CD4-positive, alpha-beta memory T cell (primary cell): ENCODE measurements at regions not wholly inside any gene's neighbourhood (a gene's known extent, or its start where the extent isn't known, plus 50 kb on each side); places are given as distances from the start of the nearest gene placed in this dataset.

Experiments used
- CTCF ChIA-PET: fragments of 350-600 bp; sonication (Branson Sonifier 250); formaldehyde crosslinking; loops from one replicate; lab custom pipeline; 2021; ENCODE audit warnings: inconsistent platforms; ENCODE audit not compliant: partially characterized antibody; lab: Charles Lee
- POLR2A ChIA-PET: fragments of 350-600 bp; sonication (Branson Sonifier 250); formaldehyde crosslinking; loops from one replicate; lab custom pipeline; 2021; ENCODE audit not compliant: partially characterized antibody; lab: Charles Lee
- DNase-seq, 5 donors: peaks; one replicate each; pipeline versions ENCODE4 v3.0.0 to v3.0.0-alpha.2; 2020 to 2022; ENCODE audit warnings: mixed read lengths in 1 of 5
- H3K27ac ChIP-seq: one replicate; pipeline ENCODE4 v1.7.0; 2013; ENCODE audit warnings: low read depth, low read length
- H3K27me3 ChIP-seq: 2 replicates; pipeline ENCODE4 v1.7.0; 2013; ENCODE audit warnings: mild to moderate bottlenecking, low read length, moderate library complexity; ENCODE audit not compliant: insufficient read depth
- H3K36me3 ChIP-seq: 2 replicates; pipeline ENCODE4 v1.7.0; 2013; ENCODE audit warnings: mild to moderate bottlenecking, low read length, moderate library complexity; ENCODE audit not compliant: insufficient read depth
- H3K4me1 ChIP-seq: 2 replicates; pipeline ENCODE4 v1.7.0; 2013; ENCODE audit warnings: mild to moderate bottlenecking, low read length, moderate library complexity; ENCODE audit not compliant: insufficient read depth
- H3K4me3 ChIP-seq, 2 donors: one replicate each; pipeline ENCODE4 v1.7.0; 2013; ENCODE audit warnings: low read length in 2 of 2, mild to moderate bottlenecking in 1 of 2
- H3K9me3 ChIP-seq, 2 donors: one replicate each; pipeline ENCODE4 v1.7.0; 2013; ENCODE audit warnings: low read length in 2 of 2, control low read depth in 1 of 2; ENCODE audit not compliant: control insufficient read depth in 1 of 2
- H3K27ac Mint-ChIP-seq, 7 donors: one replicate each; pipeline ENCODE4 v1.8.0; 2020 to 2021; ENCODE audit warnings: mixed read lengths in 7 of 7, mild to moderate bottlenecking in 6 of 7, inconsistent platforms in 3 of 7, moderate library complexity in 3 of 7
- H3K27me3 Mint-ChIP-seq, 2 donors: one replicate each; pipeline ENCODE4 v1.8.0; 2020 to 2021; ENCODE audit warnings: mixed read lengths in 2 of 2
- H3K36me3 Mint-ChIP-seq, 2 donors: one replicate each; pipeline ENCODE4 v1.8.0; 2020 to 2021; ENCODE audit warnings: mixed read lengths in 2 of 2, inconsistent platforms in 1 of 2, mild to moderate bottlenecking in 1 of 2
- H3K4me1 Mint-ChIP-seq, 4 donors: one replicate each; pipeline ENCODE4 v1.8.0; 2020 to 2021; ENCODE audit warnings: mixed read lengths in 4 of 4, mild to moderate bottlenecking in 1 of 4
- H3K4me3 Mint-ChIP-seq, 8 donors: one replicate each; pipeline ENCODE4 v1.8.0; 2020 to 2021; ENCODE audit warnings: mixed read lengths in 8 of 8, mild to moderate bottlenecking in 7 of 8, moderate library complexity in 6 of 8, inconsistent platforms in 3 of 8
- H3K9me3 Mint-ChIP-seq, 8 donors: one replicate each; pipeline ENCODE4 v1.8.0; 2020 to 2021; ENCODE audit warnings: mixed read lengths in 8 of 8, mild to moderate bottlenecking in 5 of 8, inconsistent platforms in 3 of 8, moderate library complexity in 1 of 8
- intact Hi-C: fragments of 100-400 bp; cut with micrococcal nuclease; formaldehyde crosslinking; loops from one replicate; pipeline ENCODE4 v1.15.1; 2023

GRCh38 chr3:177249203-177249602 lies 51.9 kb upstream of the TBL1XR1 start:
- no peaks in the 10 kb centered on the region for H3K36me3 ChIP-seq
- no peak overlapping the region for H3K4me3 ChIP-seq
- ChIA-PET POLR2A (no interaction called here), CTCF (interaction anchor here (1.1 kb wide), 1 partner anchor 12 kb away, joined by 3 read pairs; no protein-coding TSS in a partner anchor)
- no peak for DNase-seq
- H3K36me3 Mint-ChIP-seq = no peaks in the 10 kb centered on the region
- H3K4me3 Mint-ChIP-seq = no peak overlapping the region
- H3K27ac ChIP-seq = no peak overlapping the region
- peaks cover 0 to 2% (median 0%) of the 10 kb centered on the region in 4 donors for H3K4me1 Mint-ChIP-seq
- intact Hi-C loops = no loop called here
- H3K9me3 Mint-ChIP-seq = peaks cover 0 to 4% (median 0%) of the 10 kb centered on the region in 8 donors
- H3K9me3 ChIP-seq = no peaks in the 10 kb centered on the region
- no peaks in the 10 kb centered on the region for H3K27me3 Mint-ChIP-seq
- H3K27ac Mint-ChIP-seq = peak overlapping the region in 1 of 7 donors; percentile 57
- H3K27me3 ChIP-seq = no peaks in the 10 kb centered on the region
- H3K4me1 ChIP-seq = no peaks in the 10 kb centered on the region

GRCh38 chr3:177250151-177250550 lies 52.9 kb upstream of the TBL1XR1 start:
- H3K4me3 Mint-ChIP-seq = no peak overlapping the region
- Histone ChIP-seq H3K4me1 (no peaks in the 10 kb centered on the region), H3K36me3 (no peaks in the 10 kb centered on the region), H3K4me3 (no peak overlapping the region), H3K27ac (no peak overlapping the region), H3K9me3 (no peaks in the 10 kb centered on the region), H3K27me3 (no peaks in the 10 kb centered on the region)
- H3K27me3 Mint-ChIP-seq = no peaks in the 10 kb centered on the region
- DNase-seq = no peak
- CTCF ChIA-PET = interaction anchor here (0.6 to 1.1 kb wide), 3 partner anchors 11 to 187 kb away, joined by 3 read pairs; no protein-coding TSS in a partner anchor
- intact Hi-C loops = no loop called here
- H3K36me3 Mint-ChIP-seq = no peaks in the 10 kb centered on the region
- peaks cover 0 to 2% (median 0%) of the 10 kb centered on the region in 4 donors for H3K4me1 Mint-ChIP-seq
- peak overlapping the region in 1 of 7 donors; percentile 43 for H3K27ac Mint-ChIP-seq
- H3K9me3 Mint-ChIP-seq = peaks cover 0 to 4% (median 0%) of the 10 kb centered on the region in 8 donors
- POLR2A ChIA-PET = interaction anchor here (1.2 to 1.7 kb wide), 2 partner anchors 9 to 52 kb away, joined by 3 to 4 read pairs; no protein-coding TSS in a partner anchor

GRCh38 chr3:177251755-177252154 lies 54.5 kb upstream of the TBL1XR1 start:
- H3K27me3 Mint-ChIP-seq = no peaks in the 10 kb centered on the region
- H3K27me3 ChIP-seq = no peaks in the 10 kb centered on the region
- H3K9me3 ChIP-seq = no peaks in the 10 kb centered on the region
- no peak for DNase-seq
- no peak overlapping the region for H3K27ac ChIP-seq
- H3K36me3 Mint-ChIP-seq = no peaks in the 10 kb centered on the region
- ChIA-PET CTCF (interaction anchor here (1.3 kb wide), 1 partner anchor 49 kb away, joined by 4 read pairs; no protein-coding TSS in a partner anchor), POLR2A (no interaction called here)
- no peaks in the 10 kb centered on the region for H3K4me1 ChIP-seq
- no peak overlapping the region for H3K4me3 Mint-ChIP-seq
- H3K9me3 Mint-ChIP-seq = peaks cover 0 to 4% (median 0%) of the 10 kb centered on the region in 8 donors
- H3K36me3 ChIP-seq = no peaks in the 10 kb centered on the region
- peaks cover 0 to 2% (median 0%) of the 10 kb centered on the region in 4 donors for H3K4me1 Mint-ChIP-seq
- no peak overlapping the region for H3K27ac Mint-ChIP-seq
- intact Hi-C loops = no loop called here
- no peak overlapping the region for H3K4me3 ChIP-seq

- Histone ChIP-seq H3K27me3 (no peaks in the 10 kb centered on the region), H3K27ac (no peak overlapping the region), H3K36me3 (no peaks in the 10 kb centered on the region), H3K4me1 (no peaks in the 10 kb centered on the region), H3K9me3 (no peaks in the 10 kb centered on the region), H3K4me3 (no peak overlapping the region)
- H3K4me1 Mint-ChIP-seq = peaks cover 0 to 5% (median 0%) of the 10 kb centered on the region in 4 donors
- no peak overlapping the region for H3K4me3 Mint-ChIP-seq
- no peak overlapping the region for H3K27ac Mint-ChIP-seq
- no peaks in the 10 kb centered on the region for H3K27me3 Mint-ChIP-seq
- H3K36me3 Mint-ChIP-seq = no peaks in the 10 kb centered on the region
- H3K9me3 Mint-ChIP-seq = peaks cover 0 to 1% (median 0%) of the 10 kb centered on the region in 8 donors
- intact Hi-C loops = no loop called here
- DNase-seq = no peak
- ChIA-PET CTCF (no interaction called here), POLR2A (no interaction called here)
Observed at GRCh38 chr3:177257006-177257405, 59.7 kb upstream of the TBL1XR1 start.

- POLR2A ChIA-PET = no interaction called here
Observed at GRCh38 chr3:177257625-177258024, 60.3 kb upstream of the TBL1XR1 start.

GRCh38 chr3:177262396-177262795 lies 65.1 kb upstream of the TBL1XR1 start:
- Histone ChIP-seq H3K27ac (no peak overlapping the region), H3K4me1 (no peaks in the 10 kb centered on the region), H3K4me3 (no peak overlapping the region), H3K36me3 (no peaks in the 10 kb centered on the region), H3K9me3 (no peaks in the 10 kb centered on the region), H3K27me3 (no peaks in the 10 kb centered on the region)
- intact Hi-C loops = no loop called here
- ChIA-PET CTCF (no interaction called here), POLR2A (no interaction called here)
- Mint-ChIP-seq H3K9me3 (peaks cover 0 to 1% (median 0%) of the 10 kb centered on the region in 8 donors), H3K4me3 (no peak overlapping the region), H3K27ac (no peak overlapping the region), H3K27me3 (no peaks in the 10 kb centered on the region), H3K36me3 (no peaks in the 10 kb centered on the region), H3K4me1 (peaks cover 0 to 5% (median 0%) of the 10 kb centered on the region in 4 donors)
- no peak for DNase-seq

More at GRCh38 chr3:177257625-177258024, 60.3 kb upstream of the TBL1XR1 start:
- Histone ChIP-seq H3K27ac (no peak overlapping the region), H3K36me3 (no peaks in the 10 kb centered on the region), H3K27me3 (no peaks in the 10 kb centered on the region), H3K4me3 (no peak overlapping the region), H3K9me3 (no peaks in the 10 kb centered on the region), H3K4me1 (no peaks in the 10 kb centered on the region)
- H3K9me3 Mint-ChIP-seq = peaks cover 0 to 1% (median 0%) of the 10 kb centered on the region in 8 donors
- no peaks in the 10 kb centered on the region for H3K36me3 Mint-ChIP-seq
- DNase-seq = no peak
- H3K4me3 Mint-ChIP-seq = no peak overlapping the region
- peaks cover 0 to 5% (median 0%) of the 10 kb centered on the region in 4 donors for H3K4me1 Mint-ChIP-seq
- H3K27me3 Mint-ChIP-seq = no peaks in the 10 kb centered on the region
- intact Hi-C loops = no loop called here
- no peak overlapping the region for H3K27ac Mint-ChIP-seq
- CTCF ChIA-PET = no interaction called here

GRCh38 chr3:177263615-177264368 lies 66.5 kb upstream of the TBL1XR1 start:
- Histone ChIP-seq H3K4me1 (no peaks in the 10 kb centered on the region), H3K4me3 (no peak overlapping the region), H3K27me3 (no peaks in the 10 kb centered on the region), H3K36me3 (no peaks in the 10 kb centered on the region), H3K9me3 (no peaks in the 10 kb centered on the region), H3K27ac (no peak overlapping the region)
- ChIA-PET CTCF (no interaction called here), POLR2A (no interaction called here)
- Mint-ChIP-seq H3K36me3 (no peaks in the 10 kb centered on the region), H3K4me3 (no peak overlapping the region), H3K27me3 (no peaks in the 10 kb centered on the region), H3K9me3 (peaks cover 0 to 1% (median 0%) of the 10 kb centered on the region in 8 donors), H3K4me1 (peaks cover 0 to 5% (median 0%) of the 10 kb centered on the region in 4 donors), H3K27ac (no peak overlapping the region)
- intact Hi-C loops = no loop called here
- no peak for DNase-seq
